Erythroblast (primary cell): ENCODE measurements at regions not wholly inside any gene's neighbourhood (a gene's known extent, or its start where the extent isn't known, plus 50 kb on each side); places are given as distances from the start of the nearest gene placed in this dataset.

Experiments
- GATA1 ChIP-seq: IDR thresholded peaks from 2 replicates; pipeline ENCODE4 v1.6.1; 2011; ENCODE audit warnings: low read depth, mild to moderate bottlenecking, control low read depth, low read length, moderate library complexity
- POLR2A ChIP-seq: IDR thresholded peaks from 2 replicates; pipeline ENCODE4 v1.6.1; 2011; ENCODE audit warnings: mild to moderate bottlenecking, low read length

- no peak for TF ChIP-seq POLR2A
- no peak for TF ChIP-seq GATA1
Observed at GRCh38 chr4:116881077-116881476, 204.3 kb downstream of the TRAM1L1 start.
